Suprapubic skin (tissue), 4 donors: ENCODE measurements at regions not wholly inside any gene's neighbourhood (a gene's known extent, or its start where the extent isn't known, plus 50 kb on each side); places are given as distances from the start of the nearest gene placed in this dataset.

ENCODE experiments used
- DNase-seq, 2 donors: peaks; one replicate each; pipeline ENCODE4 v3.0.0-alpha.2; 2019; ENCODE audit warnings: low spot score in 2 of 2
- H3K27ac ChIP-seq: fragments of 200-600 bp; sonication (generic); one replicate; pipeline ENCODE4 v1.5.1; 2019
- H3K27me3 ChIP-seq: fragments of 200-600 bp; sonication (generic); one replicate; pipeline ENCODE4 v1.5.1; 2019
- H3K36me3 ChIP-seq: fragments of 200-600 bp; sonication (generic); one replicate; pipeline ENCODE4 v1.5.1; 2019
- H3K4me1 ChIP-seq: fragments of 200-600 bp; sonication (generic); one replicate; pipeline ENCODE4 v1.5.1; 2019
- H3K4me3 ChIP-seq: fragments of 200-600 bp; sonication (generic); one replicate; pipeline ENCODE4 v1.5.1; 2019; ENCODE audit warnings: mild to moderate bottlenecking
- H3K9me3 ChIP-seq: fragments of 200-600 bp; sonication (generic); one replicate; pipeline ENCODE4 v1.5.1; 2019
- CTCF ChIP-seq, 2 donors: fragments of 200-600 bp in 1 of 2; fragments of 450-650 bp in 1 of 2; sonication (generic) in 1 of 2; IDR thresholded peaks; one replicate each; pipeline ENCODE4 v1.5.1; 2016 to 2019; ENCODE audit warnings: antibody characterized with exemption in 2 of 2, mild to moderate bottlenecking in 1 of 2, moderate library complexity in 1 of 2
- EP300 ChIP-seq: sonication (generic); formaldehyde crosslinking; IDR thresholded peaks from one replicate; pipeline ENCODE4 v1.6.1; 2017; ENCODE audit warnings: antibody characterized with exemption
- POLR2A ChIP-seq, 2 donors: fragments of 450-650 bp; IDR thresholded peaks; one replicate each; pipeline ENCODE4 v1.6.1; 2017; ENCODE audit warnings: antibody characterized with exemption in 2 of 2, mild to moderate bottlenecking in 2 of 2, moderate library complexity in 2 of 2
- POLR2AphosphoS5 ChIP-seq, 3 donors: sonication (generic); formaldehyde crosslinking; IDR thresholded peaks; one replicate each; pipeline ENCODE4 v1.6.1; 2017; ENCODE audit warnings: antibody characterized with exemption in 3 of 3
- WGBS: methylation state at CpG from one replicate; pipeline ENCODE4 v1.1.5; 2018; 5-methylcytosine and 5-hydroxymethylcytosine counted together

GRCh38 chr3:107258300-107258699 is 118.9 kb upstream of the CCDC54 start:
- no peak for DNase-seq
- no peak overlapping the region for H3K4me3 ChIP-seq
- peaks cover 2% of the 10 kb centered on the region for H3K4me1 ChIP-seq
- no peaks in the 10 kb centered on the region for H3K27me3 ChIP-seq
- no peaks in the 10 kb centered on the region for H3K36me3 ChIP-seq
- 53% methylated on average over 1 of the region's 1 CpG for WGBS
- H3K9me3 ChIP-seq: no peaks in the 10 kb centered on the region
- no peak for TF ChIP-seq CTCF (IDR thresholded peaks at IDR 0.05)
- TF ChIP-seq EP300: no peak
- no peak for TF ChIP-seq POLR2A (IDR thresholded peaks at IDR 0.05)
- no peak for TF ChIP-seq POLR2AphosphoS5 (IDR thresholded peaks at IDR 0.05)
- H3K27ac ChIP-seq: no peak overlapping the region

GRCh38 chr3:107260207-107260606 is 117.0 kb upstream of the CCDC54 start:
- H3K27ac ChIP-seq: no peak overlapping the region
- H3K4me3 ChIP-seq: no peak overlapping the region
- H3K9me3 ChIP-seq: no peaks in the 10 kb centered on the region
- no peaks in the 10 kb centered on the region for H3K27me3 ChIP-seq
- no peak for TF ChIP-seq EP300
- WGBS: 88% methylated on average over 1 of the region's 1 CpG
- H3K4me1 ChIP-seq: peaks cover 6% of the 10 kb centered on the region
- no peaks in the 10 kb centered on the region for H3K36me3 ChIP-seq
- DNase-seq: no peak

DNA sequence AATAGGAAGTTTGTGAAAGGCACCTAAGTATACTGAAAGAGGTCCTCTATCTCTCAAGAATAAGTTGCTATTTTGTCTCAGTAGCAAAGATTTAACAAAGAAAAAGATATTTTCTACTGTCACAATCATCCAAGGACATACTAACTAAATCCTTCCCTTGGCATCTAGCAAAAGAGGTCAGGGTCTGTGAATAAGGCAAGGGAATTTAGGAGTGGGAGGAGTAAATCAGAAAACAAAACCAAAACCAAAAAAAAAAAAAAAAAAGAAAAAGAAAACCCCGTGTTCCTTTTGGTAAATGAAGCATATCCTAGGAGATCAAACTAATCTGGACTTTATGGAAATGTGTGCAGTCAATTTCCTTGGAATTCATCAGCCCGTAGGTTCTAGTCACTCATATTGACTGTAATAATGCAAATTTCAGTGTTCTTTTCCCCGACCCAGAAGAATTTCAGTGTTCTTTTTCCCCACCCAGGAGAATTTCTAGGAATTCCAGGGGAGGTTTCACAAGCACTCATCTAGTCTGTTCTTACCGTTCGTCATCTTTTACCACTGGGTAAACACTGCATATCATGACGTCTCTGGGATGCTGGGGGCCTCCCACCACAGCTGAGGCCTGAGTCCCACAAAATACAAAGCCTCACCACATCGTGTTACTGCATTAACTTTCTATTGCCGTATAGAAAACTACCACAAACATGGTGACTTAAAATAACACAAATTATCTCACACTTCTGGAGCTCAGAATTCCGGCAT is 113.8 kb upstream of the CCDC54 start:
- peaks cover 7% of the 10 kb centered on the region for H3K4me1 ChIP-seq
- no peak for TF ChIP-seq POLR2A (IDR thresholded peaks at IDR 0.05)
- TF ChIP-seq CTCF (IDR thresholded peaks at IDR 0.05): no peak
- TF ChIP-seq POLR2AphosphoS5 (IDR thresholded peaks at IDR 0.05): no peak
- no peak for TF ChIP-seq EP300
- no peaks in the 10 kb centered on the region for H3K36me3 ChIP-seq
- no peak overlapping the region for H3K4me3 ChIP-seq
- no peaks in the 10 kb centered on the region for H3K27me3 ChIP-seq
- WGBS: 66% methylated on average over 9 of the region's 9 CpGs
- no peak for DNase-seq
- no peaks in the 10 kb centered on the region for H3K9me3 ChIP-seq
- H3K27ac ChIP-seq: no peak overlapping the region

DNA sequence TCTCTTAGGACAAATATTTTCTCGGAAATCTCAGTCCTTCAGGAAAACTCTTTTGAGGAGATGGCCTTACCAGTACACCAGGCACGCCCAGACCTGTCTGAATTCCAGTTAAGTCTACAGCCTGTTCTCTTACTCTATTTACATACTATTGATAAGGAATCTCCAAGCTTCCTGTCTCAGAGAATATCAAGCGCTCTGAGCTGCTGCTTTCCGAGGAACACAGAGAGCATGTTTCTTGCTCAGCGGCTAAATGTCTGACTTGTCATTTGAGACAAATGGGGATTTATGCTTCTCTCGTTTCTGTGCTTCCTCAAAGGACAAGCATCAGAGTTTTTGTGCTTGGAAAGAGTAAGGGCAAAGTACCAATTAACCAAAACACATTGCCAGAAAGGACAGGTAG is 112.4 kb upstream of the CCDC54 start:
- Histone ChIP-seq H3K36me3 (no peaks in the 10 kb centered on the region), H3K4me1 (peaks cover 7% of the 10 kb centered on the region), H3K27me3 (no peaks in the 10 kb centered on the region), H3K27ac (no peak overlapping the region), H3K4me3 (no peak overlapping the region), H3K9me3 (no peaks in the 10 kb centered on the region)
- 43% methylated on average over 6 of the region's 6 CpGs for WGBS
- no peak for DNase-seq
- no peak for TF ChIP-seq POLR2AphosphoS5 (IDR thresholded peaks at IDR 0.05)
- TF ChIP-seq EP300: no peak
- TF ChIP-seq POLR2A (IDR thresholded peaks at IDR 0.05): no peak
- no peak for TF ChIP-seq CTCF (IDR thresholded peaks at IDR 0.05)

GRCh38 chr3:107265526-107265925 is 111.7 kb upstream of the CCDC54 start:
- WGBS: 55% methylated on average over 1 of the region's 1 CpG
- no peak overlapping the region for H3K4me3 ChIP-seq
- no peaks in the 10 kb centered on the region for H3K27me3 ChIP-seq
- peaks cover 7% of the 10 kb centered on the region for H3K4me1 ChIP-seq
- no peak for DNase-seq
- H3K36me3 ChIP-seq: no peaks in the 10 kb centered on the region
- H3K9me3 ChIP-seq: no peaks in the 10 kb centered on the region
- TF ChIP-seq EP300 (no peak), CTCF (IDR thresholded peaks at IDR 0.05) (no peak), POLR2AphosphoS5 (IDR thresholded peaks at IDR 0.05) (no peak), POLR2A (IDR thresholded peaks at IDR 0.05) (no peak)
- H3K27ac ChIP-seq: no peak overlapping the region

GRCh38 chr3:107268469-107268868 is 108.8 kb upstream of the CCDC54 start:
- no peaks in the 10 kb centered on the region for H3K36me3 ChIP-seq
- H3K27me3 ChIP-seq: no peaks in the 10 kb centered on the region
- H3K27ac ChIP-seq: no peak overlapping the region
- peaks cover 5% of the 10 kb centered on the region for H3K4me1 ChIP-seq
- 86% methylated on average over 4 of the region's 4 CpGs for WGBS
- no peak for DNase-seq
- H3K4me3 ChIP-seq: no peak overlapping the region
- no peak for TF ChIP-seq EP300
- TF ChIP-seq CTCF (IDR thresholded peaks at IDR 0.05): no peak
- TF ChIP-seq POLR2A (IDR thresholded peaks at IDR 0.05): no peak
- TF ChIP-seq POLR2AphosphoS5 (IDR thresholded peaks at IDR 0.05): no peak
- H3K9me3 ChIP-seq: no peaks in the 10 kb centered on the region
